Fibroblast of skin of left quadriceps (primary cell): ENCODE measurements at regions not wholly inside any gene's neighbourhood (a gene's known extent, or its start where the extent isn't known, plus 50 kb on each side); places are given as distances from the start of the nearest gene placed in this dataset.
"Not testable (repeated sequence)": the region's sequence is repeated elsewhere in the genome, so short reads cannot be mapped to it uniquely, and the experiment has no call there.

ENCODE experiments used
- DNase-seq, 2 experiments: peaks; one replicate each; pipeline ENCODE4 v3.0.0-alpha.2; 2013; ENCODE audit warnings: low read depth in 2 of 2

DNA sequence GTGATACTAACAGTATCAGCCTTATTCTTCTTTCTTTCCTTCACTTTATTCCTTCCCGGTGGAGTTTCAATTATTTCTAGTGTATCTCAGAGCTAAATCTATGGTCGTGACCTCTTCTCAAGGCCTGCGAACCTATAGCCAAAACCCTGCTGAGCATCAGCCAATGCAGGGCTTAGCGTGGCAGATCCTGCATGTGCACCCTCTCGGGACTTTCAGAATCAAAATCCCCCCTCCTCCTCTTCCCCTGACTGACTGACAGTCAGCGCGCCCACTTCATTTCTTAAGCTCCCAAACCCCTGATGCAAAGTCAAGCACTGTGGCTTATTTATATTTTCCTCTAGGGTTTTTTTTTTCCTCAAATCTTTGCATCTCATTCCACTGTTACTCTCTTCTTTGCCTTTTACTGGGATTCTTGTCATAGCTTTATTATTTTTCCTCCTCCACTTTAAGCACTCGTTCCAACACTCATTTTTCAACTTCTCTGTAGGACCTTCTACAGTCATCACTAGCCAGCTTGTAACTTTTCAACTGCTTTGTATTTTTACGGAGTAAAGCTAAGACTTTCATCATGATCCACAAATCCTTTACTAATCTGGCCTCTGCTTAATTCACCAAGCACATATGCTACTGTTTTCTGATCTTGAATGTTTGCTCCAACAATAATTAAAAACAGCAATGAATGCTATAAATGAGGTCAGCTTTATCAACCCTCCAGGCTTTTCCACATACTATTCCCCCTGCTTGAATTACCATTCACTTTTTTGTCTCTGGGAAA, 896.5 kb upstream of the PIK3C3 start:
- DNase-seq = peak; percentile 44 to 49

DNA sequence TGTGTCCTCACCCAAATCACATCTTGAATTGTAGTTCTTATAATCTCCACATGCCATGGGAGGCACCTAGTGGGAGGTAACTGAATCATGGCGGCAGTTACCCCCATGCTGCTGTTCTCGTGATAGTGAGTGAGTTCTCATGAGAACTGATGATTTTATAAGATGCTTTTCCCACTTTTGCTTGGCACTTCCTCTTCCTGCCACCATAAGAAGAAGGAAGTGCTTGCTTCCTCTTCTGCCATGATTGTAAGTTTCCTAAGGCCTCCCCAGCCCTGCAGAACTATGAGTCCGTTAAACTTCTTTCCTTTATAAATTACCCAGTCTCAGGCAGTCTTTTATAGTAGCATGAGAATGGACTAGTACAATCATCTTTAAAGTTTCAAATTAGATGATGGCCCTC, 902.4 kb upstream of the PIK3C3 start:
- DNase-seq = no peak

DNA sequence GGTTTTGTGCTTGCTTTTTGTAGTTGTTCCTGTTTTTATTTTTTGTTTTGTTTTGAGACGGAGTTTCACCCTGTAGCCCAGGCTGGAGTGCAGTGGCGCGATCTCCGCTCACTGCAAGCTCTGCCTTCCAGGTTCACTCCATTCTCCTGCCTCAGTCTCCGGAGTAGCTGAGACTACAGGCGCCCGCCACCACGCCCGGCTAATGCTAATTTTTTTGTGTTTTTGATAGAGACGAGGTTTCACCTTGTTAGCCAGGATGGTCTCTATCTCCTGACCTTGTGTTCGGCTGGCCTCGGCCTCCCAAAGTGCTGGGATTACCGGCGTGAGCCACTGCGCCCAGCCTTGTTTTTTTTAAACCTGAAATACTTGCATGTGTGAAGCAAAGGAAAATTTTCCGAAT, 908.8 kb upstream of the PIK3C3 start:
- not testable (repeated sequence) for DNase-seq

DNA sequence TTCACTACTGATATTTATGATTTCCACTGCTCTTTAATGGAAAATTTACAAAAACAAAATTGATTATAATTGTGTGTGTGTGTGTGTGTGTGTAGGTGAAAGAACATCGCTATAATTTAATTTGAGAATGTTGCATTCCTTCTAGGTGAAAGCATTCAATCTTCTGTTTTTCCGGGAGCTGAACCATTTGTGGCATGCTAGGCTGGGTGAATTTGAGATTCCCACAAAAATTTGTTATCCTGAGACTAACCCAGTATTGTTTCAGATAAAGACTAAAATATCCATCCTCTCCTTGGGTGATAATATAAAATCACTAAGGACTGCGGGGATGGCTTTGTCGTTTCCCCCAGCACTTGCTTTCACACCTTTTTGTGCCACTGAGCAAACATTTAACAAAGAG, 911.2 kb upstream of the PIK3C3 start:
- no peak for DNase-seq

DNA sequence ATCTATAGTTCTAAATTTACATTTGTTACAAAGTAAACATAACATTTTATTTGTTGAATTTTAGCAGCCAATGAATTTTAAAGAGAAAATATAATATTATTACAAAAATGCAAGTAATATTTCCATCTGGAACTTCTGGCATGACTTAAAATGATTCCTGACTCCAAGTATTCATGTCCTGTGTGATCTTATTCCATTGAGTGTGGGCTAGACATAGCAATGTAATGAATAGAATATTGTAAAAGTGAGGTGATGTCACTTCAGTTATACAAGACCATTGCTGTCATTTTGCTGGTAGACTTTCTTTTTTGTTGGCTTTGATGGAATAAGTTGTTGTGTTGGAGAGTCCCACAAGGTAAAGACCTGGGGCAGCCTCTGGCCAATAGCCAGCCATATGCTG, 912.2 kb upstream of the PIK3C3 start:
- no peak for DNase-seq

DNA sequence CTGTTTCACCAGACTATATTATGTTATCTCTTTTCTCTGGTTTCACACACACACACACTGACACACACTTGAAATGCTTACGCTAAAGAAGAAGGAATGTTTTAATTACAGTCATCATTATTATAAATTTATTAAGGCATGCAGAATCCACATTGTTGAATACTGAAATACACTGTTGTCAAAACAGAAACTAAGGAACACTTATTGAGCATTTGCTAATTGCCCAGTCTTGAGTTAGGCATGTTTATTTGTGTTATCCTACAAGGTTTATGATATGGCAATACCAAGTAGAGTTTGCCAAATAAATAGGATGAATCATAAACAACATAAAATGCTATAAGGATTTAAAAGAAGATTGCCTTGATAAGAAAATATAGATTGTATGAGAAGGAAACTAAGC, 917.0 kb upstream of the PIK3C3 start:
- no peak for DNase-seq

DNA sequence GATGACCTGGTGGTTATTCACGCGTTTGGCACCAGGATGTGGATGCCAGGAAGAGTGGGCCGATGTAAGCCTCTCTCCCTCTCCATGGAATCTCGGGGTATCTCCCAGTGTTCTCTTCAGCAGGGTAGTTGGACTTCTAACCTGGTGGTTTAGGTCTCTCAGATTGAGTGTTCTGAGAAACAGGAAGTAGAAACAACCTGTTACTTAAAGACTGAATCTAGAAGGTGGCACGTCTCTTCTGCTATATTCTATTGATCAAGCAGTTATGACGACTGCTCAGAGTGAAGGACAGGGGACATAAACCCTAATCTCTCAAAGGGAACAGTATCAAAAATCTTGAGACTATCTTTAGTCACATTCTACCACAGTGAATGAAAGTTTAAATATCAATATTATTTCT, 918.7 kb upstream of the PIK3C3 start:
- DNase-seq = no peak

DNA sequence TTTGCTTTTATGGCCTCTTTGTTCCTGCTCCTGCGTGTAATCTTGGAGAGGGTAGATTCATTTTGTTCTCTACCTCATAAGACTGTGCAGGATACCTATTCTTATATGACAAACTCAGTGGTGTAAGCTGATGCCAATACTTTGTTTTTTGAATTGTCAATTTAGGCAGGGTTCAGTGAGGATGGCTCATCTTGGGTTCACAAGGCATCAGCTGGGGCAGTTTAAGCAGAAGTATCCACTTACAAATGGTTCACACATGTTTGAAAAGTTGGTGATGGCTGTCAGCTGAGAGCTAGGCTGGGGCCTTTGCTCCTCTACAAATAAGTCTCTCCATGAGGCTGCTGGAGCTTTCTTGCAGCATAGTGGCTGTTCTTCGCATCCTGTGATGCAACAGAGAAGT, 920.6 kb upstream of the PIK3C3 start:
- no peak for DNase-seq

DNA sequence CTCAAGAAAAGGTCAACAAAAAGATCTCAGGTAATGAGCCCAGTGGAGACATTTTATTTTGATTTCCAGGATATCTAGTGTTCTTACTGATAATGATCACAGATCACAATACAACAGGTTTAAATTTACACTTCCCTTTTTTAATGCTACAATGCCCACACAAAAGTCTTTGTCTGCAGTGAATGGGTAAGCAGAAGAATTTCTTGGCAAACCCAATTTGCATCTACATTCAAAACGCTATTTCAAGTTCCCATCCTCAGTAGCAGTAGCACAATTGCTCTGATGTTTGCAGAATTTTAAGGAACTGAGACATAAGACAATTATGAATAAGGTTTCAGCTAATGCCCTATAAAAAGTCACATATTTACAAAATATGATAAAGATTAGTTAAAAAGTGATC, 929.4 kb upstream of the PIK3C3 start:
- no peak for DNase-seq

DNA sequence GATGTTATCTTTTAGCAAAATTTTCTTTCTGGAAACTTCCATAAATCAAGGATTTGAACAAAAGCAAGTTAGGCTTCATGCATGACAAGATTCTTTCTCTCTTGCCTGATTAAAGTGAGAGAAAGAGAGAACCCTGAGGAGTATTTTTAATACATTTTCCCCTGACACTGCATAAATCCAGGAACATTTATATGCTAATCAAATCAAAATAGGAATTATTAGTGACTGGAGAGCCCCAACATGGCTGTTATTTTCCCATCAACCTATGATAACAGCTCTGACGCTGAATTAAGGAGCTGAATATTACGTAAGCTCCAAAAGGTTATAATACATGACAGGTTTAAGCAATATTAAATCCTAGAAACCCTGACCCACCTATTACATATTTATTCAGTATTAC, 930.2 kb upstream of the PIK3C3 start:
- no peak for DNase-seq

DNA sequence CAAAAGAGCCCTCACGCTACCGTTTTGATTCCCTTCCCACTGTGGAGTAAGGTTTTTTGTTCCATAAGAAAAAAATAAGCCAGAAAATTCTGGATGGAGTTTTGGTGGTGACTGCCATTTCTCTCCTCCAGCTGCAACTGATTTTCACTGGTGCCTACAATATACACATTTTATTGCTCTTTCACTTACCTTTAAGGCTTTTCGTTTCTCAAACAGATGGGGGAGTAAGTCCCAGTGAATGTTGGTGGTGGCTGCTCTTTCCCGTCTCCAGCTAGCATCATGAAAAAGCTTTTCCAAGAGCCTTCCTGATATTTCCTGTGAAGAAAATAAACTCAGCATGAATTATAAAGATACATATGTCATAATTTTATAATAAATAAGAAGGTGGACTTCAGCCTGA, 932.5 kb upstream of the PIK3C3 start:
- DNase-seq = peak; percentile 3 to 6

DNA sequence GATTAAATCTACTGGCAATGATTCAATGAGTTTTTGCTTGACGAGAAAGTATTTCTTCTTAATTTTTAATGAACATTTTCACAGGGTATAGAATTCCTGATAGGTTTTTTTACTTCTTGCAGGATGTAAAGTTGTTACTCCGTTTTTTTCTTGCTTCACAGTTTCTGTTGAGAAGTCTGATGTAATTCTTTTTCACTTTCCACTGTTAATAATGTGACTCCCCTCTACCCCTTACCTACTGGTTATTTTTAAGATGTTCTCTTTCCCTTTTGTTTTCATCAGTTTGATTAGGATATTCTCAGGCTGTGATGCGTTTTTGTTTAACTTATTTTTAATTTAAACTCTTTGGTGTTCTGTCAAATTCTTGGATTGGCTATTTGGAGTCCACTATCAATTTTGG, 933.9 kb upstream of the PIK3C3 start:
- DNase-seq = no peak

DNA sequence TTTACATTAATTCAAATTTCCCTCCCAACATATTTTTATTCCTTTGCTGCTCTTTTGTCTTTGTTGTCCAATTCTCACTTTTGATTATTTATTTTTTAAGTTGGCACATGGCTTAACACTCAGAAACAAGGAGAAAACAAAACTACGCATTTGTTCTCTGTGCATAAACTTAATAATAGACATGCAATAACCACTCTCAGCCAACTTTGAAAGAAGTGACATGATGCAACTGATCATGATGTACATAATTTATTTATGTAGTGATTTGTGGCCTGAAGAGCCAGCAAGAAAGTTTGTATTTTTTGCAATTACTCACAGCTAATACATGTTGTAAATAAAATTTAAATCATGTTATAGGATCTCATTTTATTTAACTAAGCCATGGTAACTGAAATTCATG, 942.8 kb upstream of the PIK3C3 start:
- DNase-seq = no peak

DNA sequence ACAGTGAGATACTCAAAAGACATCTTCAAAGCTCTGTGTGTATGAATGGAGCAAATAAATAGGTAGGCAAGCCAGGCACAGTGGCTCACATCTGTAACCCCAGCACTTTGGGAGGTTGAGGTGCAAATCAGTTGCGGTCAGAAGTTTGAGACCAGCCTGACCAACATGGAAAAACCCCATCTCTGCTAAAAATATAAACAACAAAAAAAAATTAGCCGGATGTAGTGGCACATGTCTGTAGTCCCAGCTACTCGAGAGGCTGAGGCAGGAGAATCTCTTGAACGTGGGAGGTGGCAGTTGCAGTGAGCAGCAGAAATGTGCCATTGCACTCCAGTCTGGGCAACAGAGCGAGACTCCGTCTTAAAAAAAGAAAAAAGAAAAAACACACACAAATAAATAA, 945.1 kb upstream of the PIK3C3 start:
- DNase-seq = no peak

DNA sequence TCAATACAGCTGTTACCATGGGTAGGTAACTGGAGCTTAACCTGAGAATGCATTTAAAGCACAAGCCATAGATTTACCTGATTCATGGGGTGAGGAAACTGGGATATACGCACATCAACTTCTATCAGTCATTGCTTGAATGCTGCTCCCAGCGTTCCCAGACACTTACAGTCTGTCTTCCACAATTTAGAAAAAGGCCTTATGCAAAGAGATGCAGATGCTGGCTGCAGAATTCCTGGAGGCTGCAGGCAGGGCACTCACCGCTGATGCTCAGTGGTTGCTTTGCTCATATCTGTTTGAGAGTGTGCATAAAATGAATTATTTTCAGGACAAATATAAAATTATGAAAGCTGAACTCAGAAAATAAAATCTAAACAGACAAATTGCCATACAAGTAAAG, 950.7 kb upstream of the PIK3C3 start:
- no peak for DNase-seq

DNA sequence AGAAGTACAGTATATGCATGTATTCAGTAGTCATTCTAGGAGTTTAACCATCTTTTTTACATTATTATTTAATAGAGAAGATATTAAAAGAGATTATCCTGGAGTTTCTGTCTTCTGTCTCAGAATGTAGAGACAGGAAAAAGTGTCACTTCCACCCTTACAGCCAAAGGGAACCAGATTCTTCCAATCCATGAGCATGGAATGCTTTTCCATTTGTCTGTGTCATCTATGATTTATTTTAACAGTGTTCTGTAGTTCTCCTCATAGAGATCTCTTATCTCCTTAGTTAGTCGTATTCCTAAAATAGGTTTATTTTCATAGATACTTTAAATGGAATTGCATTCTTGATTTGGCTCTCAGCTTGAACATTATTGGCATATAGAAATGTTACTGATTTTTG, 959.5 kb upstream of the PIK3C3 start:
- no peak for DNase-seq

DNA sequence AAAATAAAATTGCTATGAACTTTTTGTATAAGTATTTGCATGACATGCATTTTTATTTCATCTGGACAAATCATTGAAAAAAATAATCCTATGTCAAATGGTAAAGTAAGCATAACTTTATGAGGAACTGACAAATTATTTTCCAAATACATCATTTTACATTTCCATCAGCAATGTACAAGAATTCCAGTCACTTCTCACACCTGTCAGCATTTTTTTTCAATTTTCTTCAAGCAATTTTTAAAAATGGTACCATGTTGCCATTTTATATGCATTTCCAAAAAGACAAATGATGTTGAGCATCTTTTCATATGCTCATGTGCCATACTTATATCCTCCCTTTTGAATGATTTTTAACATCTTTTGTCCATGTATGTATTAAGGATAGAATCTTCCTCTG, 961.7 kb upstream of the PIK3C3 start:
- DNase-seq = no peak

DNA sequence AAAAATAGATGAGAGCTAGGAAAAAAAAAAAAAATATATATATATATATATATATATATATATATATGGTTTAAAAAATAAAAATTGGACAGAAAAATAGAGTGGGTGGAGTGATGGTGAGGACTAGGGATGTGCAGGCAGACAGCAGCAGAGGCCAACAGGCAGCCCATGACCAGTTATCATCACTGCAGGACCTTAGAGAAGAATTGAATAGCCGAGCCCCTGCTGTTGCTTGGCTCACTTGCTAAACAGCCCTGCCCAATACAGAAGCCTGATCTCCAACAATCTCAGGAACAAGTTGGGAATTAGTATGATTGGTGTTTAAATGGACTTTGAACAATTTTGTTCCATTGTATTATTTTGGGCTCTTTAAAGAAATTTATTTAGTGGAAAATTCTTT, 967.5 kb upstream of the PIK3C3 start:
- DNase-seq = no peak

DNA sequence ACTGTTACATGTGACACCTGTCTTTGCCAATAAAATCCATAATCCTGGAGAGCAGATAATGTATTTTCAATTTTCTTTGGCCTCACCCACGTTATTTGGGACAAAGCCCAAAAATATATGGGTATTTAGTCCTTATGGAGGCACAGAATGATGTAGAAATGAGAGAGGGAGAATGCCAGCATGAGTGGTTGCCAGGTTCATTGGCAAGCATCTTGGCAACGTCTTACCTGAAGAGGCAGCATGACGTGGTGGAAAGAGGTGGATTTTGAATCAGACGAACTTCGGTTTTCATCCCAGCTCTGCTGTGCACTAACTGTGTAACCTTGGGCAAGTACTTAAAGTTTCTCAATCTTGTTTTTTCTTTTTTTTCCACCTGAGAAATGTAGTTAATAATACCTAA, 969.6 kb upstream of the PIK3C3 start:
- no peak for DNase-seq

DNA sequence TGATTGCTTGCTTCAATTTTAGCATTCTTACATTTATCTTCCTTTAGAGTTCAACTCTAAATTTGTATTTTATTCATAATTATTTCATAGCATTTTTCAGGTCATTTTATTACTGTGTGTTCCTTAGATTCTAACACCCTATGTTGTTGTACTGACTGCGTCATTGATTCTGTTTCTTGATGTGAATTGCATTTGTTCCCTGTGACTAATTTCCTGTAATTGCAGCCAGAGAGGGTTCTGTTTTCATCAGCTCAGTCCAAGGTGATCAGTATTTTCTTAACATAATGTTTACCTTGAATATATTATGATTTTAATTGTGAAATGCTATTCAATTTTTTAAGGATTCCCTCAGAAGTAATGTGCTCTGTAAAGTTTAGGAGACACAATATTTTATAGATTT, 970.2 kb upstream of the PIK3C3 start:
- DNase-seq = no peak

DNA sequence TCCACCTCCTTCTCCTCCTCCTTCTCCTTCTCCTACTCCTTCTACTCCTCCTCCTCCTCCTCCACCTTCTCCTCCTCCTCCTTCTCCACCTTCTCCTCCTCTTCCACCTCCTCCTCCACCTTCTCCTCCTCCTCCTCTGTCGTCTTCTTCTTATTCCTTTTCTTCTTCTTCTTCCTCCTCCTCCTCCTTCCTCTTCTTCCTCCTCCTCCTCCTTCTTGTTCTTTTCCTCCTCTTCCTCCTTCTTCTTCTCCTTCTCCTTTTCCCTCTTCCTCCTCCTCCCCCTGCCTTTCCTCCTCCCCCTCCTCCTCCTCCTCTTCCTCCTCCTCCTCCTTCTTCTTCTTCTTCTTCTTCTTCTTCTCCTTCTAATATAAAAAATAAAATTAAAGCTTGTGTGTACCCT, 971.2 kb upstream of the PIK3C3 start:
- DNase-seq = no peak

DNA sequence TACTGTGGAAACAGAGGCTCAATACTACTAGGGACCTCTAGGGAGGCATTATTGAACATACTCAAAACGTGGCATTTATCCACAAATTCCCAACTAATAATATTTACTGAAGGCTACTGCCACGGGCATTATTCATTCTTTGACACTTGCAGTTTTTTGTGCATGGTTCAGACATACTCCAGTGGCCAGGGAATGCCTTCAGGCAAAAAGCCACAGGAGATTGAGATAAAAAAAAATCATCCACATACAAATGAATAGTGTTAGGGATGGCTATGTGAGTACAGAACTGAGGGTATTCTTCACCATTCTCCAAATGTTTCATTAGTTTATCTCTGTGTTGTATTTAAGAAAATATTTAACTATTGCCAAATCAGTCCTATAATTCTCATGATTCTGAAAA, 974.9 kb upstream of the PIK3C3 start:
- DNase-seq = no peak

DNA sequence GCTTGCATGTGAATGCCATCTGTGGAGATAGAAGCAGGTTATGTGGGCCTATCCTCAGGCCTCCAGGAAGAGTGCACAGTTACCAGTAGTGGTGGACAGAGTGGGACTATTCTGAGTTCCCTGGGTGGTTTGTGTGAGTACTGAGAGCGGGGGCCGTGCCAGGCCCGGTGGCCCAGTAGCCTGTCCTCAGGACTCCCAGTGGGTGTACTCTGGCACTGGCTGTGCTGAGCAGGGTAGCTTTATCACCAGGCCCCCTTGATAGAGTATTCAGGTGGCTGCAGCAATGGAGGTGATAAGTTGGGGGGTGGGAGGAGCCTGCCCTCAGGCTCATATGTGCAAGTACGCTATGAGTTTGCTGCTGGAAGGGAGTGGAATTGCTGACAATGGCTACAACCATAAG, 979.0 kb upstream of the PIK3C3 start:
- no peak for DNase-seq

DNA sequence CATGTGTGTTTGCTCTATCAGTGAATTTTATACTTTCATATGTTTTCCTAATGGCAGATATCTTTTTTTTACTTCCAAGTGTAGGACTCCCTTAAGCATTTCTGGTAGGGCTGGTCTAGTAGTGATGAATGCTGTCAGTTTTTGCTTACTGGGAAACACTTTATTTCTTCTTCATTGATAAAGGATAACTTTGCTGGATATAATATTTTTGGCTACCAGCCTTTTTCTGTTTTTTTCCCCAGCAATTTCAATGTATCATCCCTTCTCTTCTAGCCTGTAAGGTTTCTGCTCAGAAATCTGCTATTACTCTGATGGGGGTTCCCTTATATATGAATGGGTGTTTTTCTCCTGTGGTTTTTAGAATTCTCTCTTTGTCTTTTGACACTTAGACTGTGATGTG, 980.6 kb upstream of the PIK3C3 start:
- no peak for DNase-seq
